ENCODE measurements at regions not wholly inside any gene's neighbourhood (a gene's known extent, or its start where the extent isn't known, plus 50 kb on each side); places are given as distances from the start of the nearest gene placed in this dataset.

- peaks cover 0 to 7% (median 0%) of the 10 kb centered on the region in 4 donors for H3K4me1 ChIP-seq
- no peaks in the 10 kb centered on the region for H3K27me3 ChIP-seq
- TF ChIP-seq CTCF (IDR thresholded peaks at IDR 0.05): no peak
- no peak overlapping the region for H3K4me3 ChIP-seq
- H3K9me3 ChIP-seq: no peaks in the 10 kb centered on the region
- intact Hi-C loops (cut with DNase I; ENCODE audit: low total_unique reads): no loop called here
- DNase-seq: no peak
- no peaks in the 10 kb centered on the region for H3K36me3 ChIP-seq
- no peak overlapping the region for H3K27ac ChIP-seq
These were observed 376.5 kb downstream of the CDH11 start for GRCh38 chr16:64745258-64745930.

GRCh38 chr16:64742455-64743223 lies 379.2 kb downstream of the CDH11 start:
- peaks cover 0 to 15% (median 2%) of the 10 kb centered on the region in 4 donors for H3K4me1 ChIP-seq
- DNase-seq: no peak
- no peak overlapping the region for H3K27ac ChIP-seq
- H3K4me3 ChIP-seq: no peak overlapping the region
- H3K27me3 ChIP-seq: no peaks in the 10 kb centered on the region
- intact Hi-C loops (cut with DNase I; ENCODE audit: low total_unique reads): no loop called here
- no peaks in the 10 kb centered on the region for H3K36me3 ChIP-seq
- no peak for TF ChIP-seq CTCF (IDR thresholded peaks at IDR 0.05)
- H3K9me3 ChIP-seq: no peaks in the 10 kb centered on the region

GRCh38 chr16:64740261-64740660 lies 381.6 kb downstream of the CDH11 start:
- no peaks in the 10 kb centered on the region for H3K36me3 ChIP-seq
- H3K4me1 ChIP-seq: peaks cover 0 to 21% (median 4%) of the 10 kb centered on the region in 4 donors
- TF ChIP-seq CTCF (IDR thresholded peaks at IDR 0.05): no peak
- no peaks in the 10 kb centered on the region for H3K27me3 ChIP-seq
- no peak overlapping the region for H3K27ac ChIP-seq
- intact Hi-C loops (cut with DNase I; ENCODE audit: low total_unique reads): no loop called here
- H3K4me3 ChIP-seq: no peak overlapping the region
- DNase-seq: no peak
- no peaks in the 10 kb centered on the region for H3K9me3 ChIP-seq

- Histone ChIP-seq H3K4me1 (peaks cover 0 to 19% (median 4%) of the 10 kb centered on the region in 4 donors), H3K27me3 (no peaks in the 10 kb centered on the region), H3K27ac (no peak overlapping the region), H3K36me3 (no peaks in the 10 kb centered on the region), H3K4me3 (no peak overlapping the region), H3K9me3 (no peaks in the 10 kb centered on the region)
- no peak for TF ChIP-seq CTCF (IDR thresholded peaks at IDR 0.05)
- intact Hi-C loops (cut with DNase I; ENCODE audit: low total_unique reads): no loop called here
- no peak for DNase-seq
These were observed 383.4 kb downstream of the CDH11 start for GRCh38 chr16:64738321-64738960.

GRCh38 chr16:64736857-64737256 lies 385.0 kb downstream of the CDH11 start:
- peak; percentile 22 to 64 for DNase-seq
- no peak for TF ChIP-seq CTCF (IDR thresholded peaks at IDR 0.05)
- Histone ChIP-seq H3K27me3 (no peaks in the 10 kb centered on the region), H3K4me3 (no peak overlapping the region), H3K9me3 (no peaks in the 10 kb centered on the region), H3K4me1 (peaks cover 0 to 19% (median 4%) of the 10 kb centered on the region in 4 donors), H3K27ac (peak overlapping the region in 1 of 2 donors; percentile 15), H3K36me3 (no peaks in the 10 kb centered on the region)
- intact Hi-C loops (cut with DNase I; ENCODE audit: low total_unique reads): no loop called here

Measured in tibial artery (tissue), 4 donors.